A673 (cell line): ENCODE measurements at regions not wholly inside any gene's neighbourhood (a gene's known extent, or its start where the extent isn't known, plus 50 kb on each side); places are given as distances from the start of the nearest gene placed in this dataset.

ENCODE experiments used
- CTCF ChIP-seq: fragments of 300-800, 200-600 bp; sonication (generic); conservative IDR thresholded peaks from 2 replicates; pipeline ENCODE4 v1.5.1; 2017; ENCODE audit warnings: low read depth, mild to moderate bottlenecking, antibody characterized with exemption, low read length, moderate library complexity, mixed read lengths
- EZH2 ChIP-seq: fragments of 200-600 bp; sonication (generic); IDR thresholded peaks from 2 replicates; pipeline ENCODE4 v1.6.1; 2017; ENCODE audit warnings: borderline replicate concordance, low read depth, mild to moderate bottlenecking, mixed read lengths, antibody characterized with exemption, low read length; ENCODE audit not compliant: poor library complexity, severe bottlenecking

- TF ChIP-seq CTCF (no peak), EZH2 (no peak)
Observed at GRCh38 chr6:2464641-2465040, 219.2 kb upstream of the GMDS start.
